Astrocyte (in vitro differentiated cells and primary cell): ENCODE measurements at regions not wholly inside any gene's neighbourhood (a gene's known extent, or its start where the extent isn't known, plus 50 kb on each side); places are given as distances from the start of the nearest gene placed in this dataset.

Experiments
- CTCF ChIP-seq: IDR thresholded peaks from 2 replicates; pipeline ENCODE4 v1.5.1; 2011; ENCODE audit warnings: low read depth, mild to moderate bottlenecking, inconsistent platforms, low read length, moderate library complexity; ENCODE audit not compliant: insufficient read depth
- EZH2 ChIP-seq: IDR thresholded peaks from 2 replicates; pipeline ENCODE4 v1.6.1; 2012; ENCODE audit warnings: mild to moderate bottlenecking, low read length, inconsistent platforms; ENCODE audit not compliant: insufficient read depth

- no peak for TF ChIP-seq CTCF
- no peak for TF ChIP-seq EZH2
These were observed 143.1 kb downstream of the TTC32 start for GRCh38 chr2:19758658-19759057.
